ENCODE measurements at regions not wholly inside any gene's neighbourhood (a gene's known extent, or its start where the extent isn't known, plus 50 kb on each side); places are given as distances from the start of the nearest gene placed in this dataset.
"Not testable (repeated sequence)": the region's sequence is repeated elsewhere in the genome, so short reads cannot be mapped to it uniquely, and the experiment has no call there.

DNA sequence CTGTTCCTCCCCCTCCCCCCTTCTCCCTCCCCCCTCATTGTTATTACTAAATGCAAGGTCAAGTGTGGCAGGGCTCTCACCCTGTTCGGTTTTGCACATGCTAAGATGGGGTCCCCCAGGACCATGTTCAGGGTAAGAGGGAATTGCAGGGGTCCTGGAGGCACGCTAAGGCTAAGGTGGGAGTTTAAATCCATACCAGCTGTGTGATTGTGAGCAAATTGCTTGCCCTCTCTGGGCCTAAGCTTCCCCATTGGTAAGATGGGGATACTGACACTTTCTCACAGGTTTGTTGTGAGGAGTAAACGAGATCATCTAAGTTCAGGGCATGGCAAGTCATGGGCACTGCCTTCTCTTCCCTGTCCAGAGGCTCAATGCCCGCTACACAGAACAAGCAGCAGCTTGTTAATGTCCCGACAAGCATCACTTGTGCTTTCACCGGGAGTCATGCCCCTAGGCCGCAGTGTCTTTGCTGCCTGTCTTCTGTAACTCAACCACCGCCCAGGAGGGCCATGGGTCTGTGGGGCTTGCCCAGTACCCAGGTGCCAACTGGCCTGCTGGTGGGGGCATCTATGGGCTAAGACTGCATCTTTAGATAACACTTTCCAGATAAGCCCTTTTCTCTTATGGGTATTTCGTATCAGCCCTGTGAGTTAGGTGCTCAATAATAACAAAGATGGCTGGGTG lies 279.1 kb downstream of the MYCN start:
- DNase-seq: no peak

DNA sequence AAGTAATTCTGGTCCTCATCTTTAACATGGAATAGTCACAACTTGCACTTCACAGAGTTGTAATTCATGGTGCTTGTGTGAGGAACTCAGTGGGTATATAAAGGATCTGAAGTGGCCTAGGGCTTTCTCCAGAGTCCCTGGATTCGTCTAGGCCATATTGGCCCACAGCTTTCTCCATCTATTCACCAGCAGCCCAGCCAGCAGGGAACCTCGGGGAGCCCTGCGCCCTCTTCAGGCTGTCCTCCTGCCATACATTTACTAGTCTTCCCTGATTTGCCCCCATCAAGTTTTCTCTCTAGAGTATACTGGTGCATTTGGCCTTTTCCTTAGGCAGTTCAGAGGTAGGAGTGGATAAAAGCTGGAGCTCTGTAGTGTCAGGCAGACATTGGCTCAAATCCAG lies 278.3 kb downstream of the MYCN start:
- no peak for DNase-seq

DNA sequence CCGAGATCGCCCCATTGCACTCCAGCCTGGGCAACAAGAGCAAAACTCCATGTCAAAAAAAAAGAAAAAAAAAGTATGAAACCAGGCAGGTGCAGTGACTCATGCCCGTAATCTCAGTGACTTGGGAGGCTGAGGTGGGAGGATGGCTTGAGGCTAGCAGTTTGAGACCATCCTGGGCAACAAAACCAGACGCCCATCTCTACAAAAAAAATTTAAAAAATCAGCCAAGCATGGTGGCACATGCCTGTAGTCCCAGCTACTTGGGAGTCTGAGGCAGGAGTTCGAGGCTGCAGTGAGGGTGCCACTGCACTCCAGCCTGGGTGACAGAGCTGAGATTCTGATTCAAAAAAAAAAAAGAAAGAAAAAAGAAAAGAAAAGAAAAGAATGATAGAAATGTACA lies 277.8 kb downstream of the MYCN start:
- no peak for DNase-seq

DNA sequence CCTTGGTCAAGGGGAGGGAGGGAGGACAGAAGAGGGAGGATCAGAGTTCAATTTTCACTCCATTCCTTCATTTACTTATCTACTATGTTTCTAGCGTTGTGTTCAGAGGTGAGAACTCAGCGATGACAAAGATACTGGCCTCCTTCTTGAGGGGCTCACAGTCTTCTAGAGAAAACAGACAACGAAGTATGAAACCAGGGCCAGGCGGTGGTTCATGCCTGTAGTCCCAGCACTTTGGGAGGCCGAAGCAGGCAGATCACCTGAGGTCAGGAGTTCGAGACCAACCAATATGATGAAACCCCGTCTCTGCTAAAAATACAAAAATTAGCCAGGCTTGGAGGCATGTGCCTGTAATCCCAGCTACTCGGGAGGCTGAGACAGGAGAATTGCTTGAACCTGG lies 277.4 kb downstream of the MYCN start:
- not testable (repeated sequence) for DNase-seq

DNA sequence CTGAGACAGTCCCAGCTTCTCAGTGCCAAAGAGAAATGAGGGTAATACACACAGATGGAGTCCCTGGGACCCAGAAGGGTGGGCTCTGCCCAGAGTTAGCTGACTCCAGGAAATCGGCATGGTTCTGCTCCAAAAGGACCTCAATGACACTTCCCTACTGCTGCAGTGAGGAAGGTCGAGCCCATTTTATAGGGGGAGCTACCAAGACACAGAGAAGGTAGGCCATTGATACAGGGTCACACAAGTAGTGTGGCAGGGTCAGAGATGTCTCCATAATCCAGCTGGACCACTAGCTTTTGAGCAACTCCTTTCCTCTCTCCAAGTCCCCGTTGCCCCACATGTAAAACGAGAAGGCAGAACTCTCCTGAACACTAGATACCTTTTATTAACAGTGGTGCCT lies 276.9 kb downstream of the MYCN start:
- DNase-seq: no peak

DNA sequence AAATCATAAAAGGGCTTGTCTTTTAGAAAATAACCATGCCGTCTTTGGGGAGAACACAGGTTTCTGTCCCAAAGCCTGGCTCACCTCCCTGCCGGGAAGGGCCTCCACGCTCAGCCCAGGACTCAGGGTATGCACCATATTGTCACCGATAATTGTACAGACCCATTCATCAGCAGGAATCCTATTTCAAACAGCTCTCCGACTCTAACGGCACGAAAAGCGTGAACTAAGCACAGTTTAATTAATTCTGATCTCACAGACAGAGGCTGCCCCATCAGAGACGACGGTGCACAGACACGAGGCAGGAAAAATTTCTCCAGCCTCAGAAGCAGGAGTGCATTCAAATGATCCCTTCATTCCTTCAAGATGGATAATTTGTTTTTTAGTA lies 276.2 kb downstream of the MYCN start:
- DNase-seq: no peak

DNA sequence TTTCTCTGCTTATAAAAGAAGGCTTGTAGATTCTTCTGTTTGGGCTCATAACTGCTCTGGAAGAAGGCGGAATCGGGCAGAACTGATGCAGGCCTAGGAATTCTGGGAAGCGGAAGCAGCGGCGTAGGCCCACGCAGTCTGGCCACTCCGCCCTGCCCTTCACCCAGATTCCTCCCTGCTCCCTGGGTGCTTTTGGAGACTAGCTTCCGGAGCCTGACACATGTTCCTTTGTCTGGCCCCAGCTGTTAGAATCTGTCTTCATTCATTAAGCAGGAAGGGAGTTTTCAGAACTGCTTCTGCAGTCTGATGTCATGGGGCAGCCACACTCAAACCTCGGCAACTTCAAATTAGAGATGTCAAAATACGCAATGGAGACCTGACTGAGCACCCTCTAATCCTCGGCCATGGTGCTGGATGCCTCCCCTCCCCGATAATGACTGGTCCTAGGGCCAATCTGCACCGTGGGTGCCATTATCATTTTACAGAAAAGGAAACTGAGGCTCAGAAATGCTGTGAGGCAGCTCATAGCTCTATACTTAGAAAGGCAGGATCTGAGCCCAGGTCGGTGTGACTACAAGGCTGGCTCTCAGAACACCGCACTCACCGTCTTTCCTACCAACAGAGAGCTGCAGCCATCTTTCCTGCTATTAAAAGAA lies 275.7 kb downstream of the MYCN start:
- DNase-seq: peak; percentile 38

DNA sequence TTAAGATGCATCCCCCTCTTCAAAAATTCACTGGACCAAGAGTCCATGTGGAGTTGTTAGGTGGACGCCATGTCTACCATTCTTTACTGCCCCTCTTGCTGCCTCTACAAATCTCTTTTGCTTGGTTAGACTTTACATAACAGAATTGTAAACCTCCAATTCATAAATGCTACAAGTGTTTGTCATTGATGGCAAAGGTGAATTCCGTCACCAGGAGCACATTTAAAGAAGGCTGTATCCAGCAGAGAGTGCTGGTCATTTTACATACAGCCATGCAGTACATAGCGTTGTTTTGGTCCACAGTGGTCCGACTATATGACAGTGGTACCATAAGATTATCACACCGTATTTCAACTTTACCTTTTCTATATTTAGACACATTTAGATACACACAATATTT lies 274.5 kb downstream of the MYCN start:
- no peak for DNase-seq

DNA sequence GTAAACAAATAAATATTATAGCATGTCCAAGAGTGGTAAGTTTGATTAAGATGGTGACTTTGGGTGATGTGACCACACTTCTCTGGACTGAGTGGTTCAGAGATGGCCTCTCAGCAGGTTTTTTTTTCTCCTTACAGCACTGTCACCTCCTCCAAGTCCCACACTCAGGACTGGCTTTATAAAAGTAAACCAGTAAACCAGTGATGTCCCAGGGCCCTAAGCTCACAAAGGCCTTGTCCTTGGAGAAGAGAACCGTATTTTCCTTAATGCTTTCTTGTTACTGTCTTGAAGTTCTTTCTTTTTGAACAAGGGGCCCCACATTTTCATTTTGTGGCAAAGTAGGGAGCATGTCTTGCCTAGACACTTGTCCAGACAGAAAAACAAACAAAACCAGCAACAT lies 274.0 kb downstream of the MYCN start:
- DNase-seq: no peak

DNA sequence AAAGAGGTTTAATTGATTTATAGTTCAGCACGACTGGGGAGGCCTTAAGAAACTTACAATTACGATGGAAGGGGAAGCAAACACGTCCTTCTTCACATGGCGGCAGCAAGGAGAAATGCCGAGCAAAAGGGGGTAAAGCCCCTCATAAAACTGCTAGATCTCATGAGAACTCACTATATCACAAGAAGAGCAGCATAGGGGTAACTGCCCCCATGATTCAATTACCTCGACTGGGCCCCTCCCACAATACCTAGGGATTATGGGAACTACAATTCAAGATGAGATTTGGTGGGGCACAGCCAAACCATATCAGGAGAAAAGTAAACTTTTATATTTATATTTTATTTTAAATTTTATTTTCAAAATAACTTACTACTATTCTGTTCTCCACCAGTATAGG lies 272.0 kb downstream of the MYCN start:
- no peak for DNase-seq

DNA sequence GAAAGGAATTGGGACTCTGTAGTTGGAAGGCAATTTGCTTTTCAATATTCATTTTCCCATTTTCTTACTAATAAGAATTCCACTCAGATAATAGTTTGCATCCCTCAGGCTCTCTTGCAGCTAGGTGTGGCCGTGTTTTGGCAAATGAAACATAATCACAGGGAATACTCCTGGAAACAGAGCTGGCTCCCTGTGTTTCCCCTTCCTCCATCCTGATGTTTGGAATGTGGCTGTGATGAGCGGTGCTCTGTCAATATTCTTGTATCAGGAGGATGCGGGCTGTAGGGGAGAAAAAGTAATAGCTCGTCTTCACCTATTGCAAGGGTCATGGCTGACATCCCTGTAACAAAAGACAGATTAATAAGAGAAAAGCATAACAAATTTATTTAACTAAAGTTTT lies 271.0 kb downstream of the MYCN start:
- DNase-seq: no peak

DNA sequence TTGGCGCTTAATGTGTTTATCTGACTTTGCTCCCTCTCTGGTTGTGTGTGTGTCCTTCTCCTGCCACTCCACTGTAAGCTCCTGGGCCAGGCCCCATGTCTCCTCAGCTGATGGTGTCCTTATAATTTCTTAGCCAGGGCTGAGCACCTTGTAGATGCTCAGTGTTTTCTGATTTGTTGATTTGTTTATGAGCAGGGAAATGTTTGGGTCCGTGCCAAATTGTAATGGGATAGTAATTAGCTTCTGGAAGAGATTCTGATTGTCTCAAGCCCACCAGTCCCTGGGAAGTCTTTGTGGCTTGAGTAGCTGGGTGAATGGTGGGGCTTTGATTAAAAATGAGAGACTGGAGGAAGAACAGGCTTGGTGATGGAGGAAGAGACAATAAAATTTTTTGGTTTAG lies 270.5 kb downstream of the MYCN start:
- DNase-seq: no peak

DNA sequence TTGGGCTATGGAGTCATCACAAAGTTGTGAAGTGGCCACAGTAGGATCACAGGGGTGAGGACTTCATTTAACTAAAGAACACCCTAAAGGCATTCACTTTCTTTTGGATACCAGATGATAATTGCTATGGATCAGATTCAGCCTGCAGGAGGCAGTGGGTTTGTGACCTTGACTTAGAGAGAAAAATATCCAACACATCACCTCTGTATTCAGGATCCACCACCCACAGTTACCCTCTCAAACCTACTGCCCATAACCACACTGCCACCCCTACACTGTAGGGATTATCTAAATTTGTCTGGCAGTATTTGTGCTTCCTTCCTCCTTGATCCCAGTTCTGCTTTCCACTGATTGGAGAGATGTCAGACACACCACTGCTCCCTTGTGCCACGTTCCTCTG lies 269.4 kb downstream of the MYCN start:
- no peak for DNase-seq

DNA sequence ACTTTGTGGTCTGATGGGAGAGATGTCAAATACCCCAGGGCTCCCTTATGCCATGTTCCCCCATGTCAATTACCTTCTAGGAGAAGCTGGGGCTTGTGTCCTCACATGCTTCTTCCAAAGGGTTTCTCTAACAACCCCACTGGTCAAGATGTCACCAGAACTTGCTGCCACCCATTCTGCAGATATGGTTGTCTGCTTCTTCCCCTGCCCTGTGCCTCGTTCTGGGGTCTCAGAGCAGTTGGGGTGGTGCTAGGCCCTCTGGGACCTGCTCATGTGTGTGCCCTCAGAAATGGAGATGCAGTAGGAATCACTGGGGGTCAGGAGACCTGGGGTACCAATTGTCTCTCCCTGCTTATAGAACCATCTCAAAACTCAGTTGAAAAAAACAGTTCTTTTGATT lies 268.6 kb downstream of the MYCN start:
- DNase-seq: no peak

DNA sequence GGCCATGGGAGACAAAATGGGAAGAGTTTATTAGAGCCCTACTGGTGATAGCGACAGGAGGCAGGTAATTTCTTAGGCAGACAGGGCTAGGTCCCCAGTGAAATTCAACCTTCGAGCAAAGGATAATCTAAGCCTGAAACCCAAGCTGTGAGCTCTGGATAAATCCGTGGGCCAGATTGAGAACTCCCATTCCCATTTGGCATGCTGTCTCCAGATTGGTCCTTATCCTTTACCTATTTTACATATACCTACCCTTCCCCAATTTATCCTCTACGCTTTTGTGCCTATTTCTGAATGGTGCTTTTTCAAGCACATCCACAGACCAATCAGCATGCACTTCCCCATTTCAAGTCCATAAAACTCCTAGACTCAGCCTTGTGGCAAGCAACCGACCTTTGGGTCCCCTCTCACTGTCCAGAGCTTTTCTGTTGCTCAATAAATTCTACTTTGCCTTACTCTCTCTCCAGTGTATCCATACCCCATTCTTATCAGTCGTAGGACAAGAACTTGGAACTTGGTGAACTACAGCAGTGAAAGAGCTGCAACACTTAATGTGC lies 268.0 kb downstream of the MYCN start:
- DNase-seq: no peak

DNA sequence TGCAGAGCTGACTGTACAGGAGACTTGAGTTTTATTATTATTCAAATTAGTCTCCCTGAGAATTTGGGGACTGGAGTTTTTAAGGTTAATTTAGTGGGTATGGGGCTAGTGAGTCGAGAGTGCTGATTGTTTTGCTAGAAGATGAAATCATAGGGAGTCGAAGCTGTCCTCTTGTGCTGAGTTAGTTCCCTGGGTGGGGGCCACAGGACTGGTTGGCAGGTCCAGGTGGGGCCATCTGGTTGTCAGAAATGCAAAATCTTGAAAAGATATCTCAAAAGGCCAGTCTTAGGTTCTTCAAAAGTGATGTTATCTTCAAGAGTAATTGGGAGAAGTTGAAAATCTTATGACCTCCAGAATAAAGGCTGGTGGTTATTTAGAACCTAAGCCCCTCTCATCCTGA lies 267.3 kb downstream of the MYCN start:
- no peak for DNase-seq

DNA sequence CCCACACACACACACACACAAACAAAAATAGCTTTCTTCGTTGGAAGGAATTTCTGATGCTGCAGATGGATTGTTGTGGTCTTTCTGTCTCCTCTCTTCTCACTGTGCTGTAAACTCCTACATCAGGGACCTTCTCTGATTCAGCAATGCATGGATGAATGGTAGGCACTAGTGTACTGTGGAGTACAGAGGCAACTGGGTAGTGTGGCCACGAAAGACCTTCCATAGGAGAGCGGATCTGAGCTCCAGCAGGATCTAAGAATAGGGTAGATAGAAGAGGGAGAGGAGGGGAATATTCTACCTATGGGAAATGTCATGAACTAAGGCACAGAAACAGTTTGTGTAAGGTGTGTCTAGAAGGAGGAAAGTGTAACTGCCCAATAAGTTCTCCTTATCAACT lies 266.8 kb downstream of the MYCN start:
- DNase-seq: no peak

DNA sequence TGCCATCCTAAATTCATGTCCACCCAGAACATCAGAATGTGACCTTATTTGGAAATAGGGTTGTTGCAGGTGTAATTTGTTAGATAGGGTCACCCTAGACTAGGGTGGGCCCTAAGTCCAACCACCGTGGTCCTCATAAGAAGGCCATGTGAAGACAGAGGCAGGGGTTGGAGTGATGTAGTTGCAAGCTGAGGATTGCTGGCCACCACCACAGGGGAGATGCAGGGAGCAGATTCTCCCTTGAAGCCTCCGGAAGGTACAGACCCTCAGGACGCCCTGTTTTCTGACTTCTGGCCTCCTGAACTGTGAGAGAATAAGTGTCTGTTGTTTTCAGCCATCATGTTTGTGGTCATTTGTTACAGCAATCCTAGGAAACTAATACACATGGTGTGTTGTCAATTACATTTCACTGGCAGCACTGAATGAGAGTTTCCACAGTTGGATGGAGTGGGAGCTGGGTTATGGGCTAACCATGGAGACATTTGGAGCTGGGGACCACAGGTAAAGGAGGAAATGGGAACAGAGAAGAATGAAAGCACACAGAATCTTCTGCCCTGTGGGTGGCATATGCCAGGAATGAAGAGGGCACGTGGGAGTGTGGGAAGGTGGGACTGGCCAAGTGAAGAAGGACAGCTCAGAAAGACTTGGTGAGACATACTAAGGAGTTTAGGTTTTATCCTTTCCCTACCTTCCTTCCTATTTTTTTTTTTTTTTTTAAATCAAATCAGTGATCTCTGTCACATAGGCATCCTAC lies 266.0 kb downstream of the MYCN start:
- no peak for DNase-seq

DNA sequence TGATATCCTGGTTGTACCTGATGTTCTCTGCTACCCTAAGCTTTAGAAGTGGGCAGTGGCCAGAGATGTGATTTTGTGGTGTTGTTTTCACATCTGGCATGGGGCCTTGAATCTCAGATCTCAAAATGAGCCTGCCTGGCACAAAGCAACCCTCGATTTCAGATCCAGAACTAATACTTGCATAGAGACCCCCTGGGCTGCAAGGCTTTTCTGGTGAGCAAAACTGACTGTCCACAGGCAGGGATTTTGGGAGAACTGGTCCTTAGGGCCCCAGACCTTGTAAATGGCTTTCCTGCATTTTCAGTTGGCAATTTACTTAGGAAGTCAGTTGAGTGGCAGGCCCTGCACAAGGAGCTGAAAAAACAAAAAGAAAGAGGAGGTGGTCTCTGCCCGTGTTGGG lies 265.3 kb downstream of the MYCN start:
- DNase-seq: no peak

DNA sequence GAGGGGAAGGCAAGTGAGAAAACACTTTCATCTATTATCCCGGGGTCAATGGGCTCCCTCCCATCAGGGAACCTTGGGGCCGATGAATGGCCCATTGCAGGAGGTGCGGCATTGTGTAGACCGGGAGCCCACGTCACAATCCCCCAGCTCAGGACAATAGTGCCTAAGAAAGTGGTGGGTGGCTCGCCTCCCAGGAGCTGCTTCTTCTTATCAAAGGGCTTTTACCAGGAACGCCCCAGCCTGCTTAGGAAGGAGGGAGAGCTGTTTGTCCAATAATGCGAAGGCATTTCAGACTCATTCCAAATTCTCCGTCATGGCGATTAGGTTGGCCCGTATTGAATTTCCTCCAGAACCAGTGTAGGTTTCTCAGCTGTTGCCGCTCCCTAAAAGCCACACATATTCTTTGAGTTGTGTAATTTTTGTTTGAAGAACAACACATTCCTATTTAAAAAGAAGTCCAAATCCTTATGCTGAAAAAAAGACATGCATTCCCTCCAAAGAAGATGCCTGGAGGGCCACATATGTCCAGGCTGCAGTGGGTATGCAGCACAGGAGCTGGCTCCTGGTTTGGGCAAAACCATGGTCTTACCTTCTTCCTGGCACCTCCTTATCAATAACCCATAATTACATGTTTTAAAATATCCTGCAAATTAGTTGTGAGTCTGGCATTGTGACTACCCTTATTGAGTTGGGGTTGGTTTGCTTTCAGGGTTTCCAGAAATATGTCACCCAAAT lies 264.7 kb downstream of the MYCN start:
- DNase-seq: no peak

DNA sequence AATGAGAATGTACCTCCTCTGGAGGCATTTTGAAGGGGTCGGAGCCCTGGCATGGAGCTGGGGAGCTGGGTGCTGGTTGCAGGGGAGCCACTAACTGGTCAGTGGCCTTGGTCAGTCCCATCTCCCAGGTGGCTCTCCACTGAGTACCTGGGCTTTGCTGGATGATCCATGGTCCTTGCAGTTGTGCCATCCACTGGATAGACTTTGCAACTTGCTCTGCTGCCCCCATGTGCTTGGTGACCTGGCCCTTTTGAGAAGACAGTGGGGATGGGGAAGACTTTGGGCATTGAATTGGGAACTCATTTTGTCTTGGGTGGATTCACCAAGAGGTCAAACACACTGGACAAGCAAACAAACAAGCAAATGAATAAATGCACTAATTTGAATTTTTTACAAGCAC lies 263.9 kb downstream of the MYCN start:
- no peak for DNase-seq

DNA sequence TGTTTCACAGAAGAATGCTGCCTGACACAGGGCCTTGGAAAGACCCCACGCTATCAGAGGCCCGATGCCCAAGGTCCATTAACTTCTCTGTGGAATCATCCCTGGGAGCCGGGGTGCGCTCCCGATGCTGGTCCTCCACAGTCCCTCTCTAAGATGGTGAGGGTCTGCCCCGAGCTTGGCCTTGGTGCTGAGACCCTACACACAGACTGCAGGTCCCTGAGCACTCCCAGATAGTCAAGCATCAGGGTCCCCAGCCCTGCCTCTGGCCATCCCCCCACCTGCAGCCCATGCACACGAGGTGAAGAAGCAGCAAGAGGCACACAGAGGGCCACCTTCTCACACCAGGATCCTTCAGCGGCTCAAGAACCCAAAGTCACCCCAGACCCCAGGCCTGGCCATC lies 263.3 kb downstream of the MYCN start:
- DNase-seq: no peak
